HepG2 (cell line): ENCODE measurements at regions not wholly inside any gene's neighbourhood (a gene's known extent, or its start where the extent isn't known, plus 50 kb on each side); places are given as distances from the start of the nearest gene placed in this dataset.

Experiments used
- ATAC-seq: fragments of 200-7000 bp; cut with Tn5 transposase; 3 replicates; pipeline ENCODE4 v1.9.1; 2020; ENCODE audit warnings: mild to moderate bottlenecking, moderate library complexity
- BruUV-seq: library from RNA; stranded (reverse); fragments of 400-500 nt; replicated peaks from 2 replicates; lab custom pipeline; 2021; lab: Mats Ljungman, UMichigan
- CTCF ChIA-PET: fragments of 300-600 bp; formaldehyde crosslinking; extraction: SDS; loops from one replicate; lab custom pipeline; 2021; ENCODE audit warnings: low total read pairs, inconsistent platforms, low intra/inter-chr PET ratio; lab: Yijun Ruan, JAX
- POLR2A ChIA-PET: fragments of 350-600 bp; sonication (Branson Sonifier 250); formaldehyde crosslinking; loops from one replicate; lab custom pipeline; 2020; ENCODE audit warnings: antibody characterized with exemption, inconsistent platforms; lab: Yijun Ruan, JAX
- DNase-seq: peaks from one replicate; pipeline ENCODE4 v3.0.0-alpha.2; 2015; ENCODE audit warnings: low spot score
- FAIRE-seq: peaks from 3 replicates; lab custom pipeline; 2011; peaks lifted over from hg19 to GRCh38; lab: Jason Lieb, UNC
- H2AFZ ChIP-seq: one replicate; pipeline ENCODE4 v1.6.1; 2011; ENCODE audit warnings: low read length, inconsistent platforms
- H3K27ac ChIP-seq: fragments of 300-600 bp; 3 replicates; pipeline ENCODE4 v1.8.0; 2011; ENCODE audit warnings: mixed run types, mild to moderate bottlenecking, mixed read lengths, low read length, inconsistent platforms; ENCODE audit not compliant: insufficient read depth; ENCODE audit errors: extremely low read length
- H3K27me3 ChIP-seq, 2 experiments: fragments of 200-600 bp in 1 of 2; 2 replicates in 1 of 2; 3 replicates in 1 of 2; pipeline versions ENCODE4 v1.6.0 to v1.8.0; 2011; ENCODE audit warnings: low read length in 2 of 2, mild to moderate bottlenecking in 2 of 2, moderate library complexity in 2 of 2, inconsistent platforms in 1 of 2; ENCODE audit not compliant: insufficient read depth in 2 of 2, control insufficient read depth in 1 of 2
- H3K36me3 ChIP-seq, 2 experiments: fragments of 200-600 bp in 1 of 2; replicated peaks in 1 of 2; 2 replicates in 1 of 2; 3 replicates in 1 of 2; pipeline versions ENCODE4 v1.5.1 to v1.8.0; 2011; ENCODE audit warnings: low read length in 2 of 2, inconsistent platforms in 1 of 2; ENCODE audit not compliant: insufficient read depth in 2 of 2, control insufficient read depth in 1 of 2
- H3K4me1 ChIP-seq: 2 replicates; pipeline ENCODE4 v1.5.1; 2012; ENCODE audit warnings: low read length, inconsistent platforms; ENCODE audit not compliant: insufficient read depth
- H3K4me2 ChIP-seq: 2 replicates; pipeline ENCODE4 v1.6.0; 2011; ENCODE audit warnings: low read depth, low read length, inconsistent platforms
- H3K4me3 ChIP-seq, 3 experiments: fragments of 200-600 bp in 1 of 3; sonication (generic), shearing (Covaris generic) in 1 of 3; replicated peaks in 1 of 3; 2 replicates each; pipeline ENCODE4 v1.5.1; 2011 to 2016; ENCODE audit warnings: low read length in 3 of 3, inconsistent platforms in 2 of 3, low read depth in 2 of 3, mild to moderate bottlenecking in 2 of 3, control low read depth in 1 of 3, mixed read lengths in 1 of 3; ENCODE audit not compliant: insufficient read depth in 1 of 3
- H3K79me2 ChIP-seq: one replicate; pipeline ENCODE4 v1.6.1; 2011; ENCODE audit warnings: low read length, inconsistent platforms; ENCODE audit not compliant: insufficient read depth
- H3K9ac ChIP-seq: 2 replicates; pipeline ENCODE4 v1.6.0; 2011; ENCODE audit warnings: mild to moderate bottlenecking, low read depth, low read length, inconsistent platforms; ENCODE audit not compliant: insufficient read depth
- H3K9me3 ChIP-seq: 2 replicates; pipeline ENCODE4 v1.5.1; 2012; ENCODE audit warnings: mild to moderate bottlenecking, low read length
- H4K20me1 ChIP-seq: 2 replicates; pipeline ENCODE4 v1.6.0; 2011; ENCODE audit warnings: inconsistent platforms, mild to moderate bottlenecking, low read length, moderate library complexity; ENCODE audit not compliant: insufficient read depth
- ARNT ChIP-seq: fragments of 450-650 bp; IDR thresholded peaks from 2 replicates; pipeline ENCODE4 v1.6.1; 2017
- FLYWCH1 ChIP-seq: sonication (generic); formaldehyde crosslinking; IDR thresholded peaks from 2 replicates; pipeline ENCODE4 v1.8.1; 2023; ENCODE audit warnings: mild to moderate bottlenecking, missing genetic modification reagents
- FOSL1 ChIP-seq: sonication (generic); formaldehyde crosslinking; IDR thresholded peaks from 2 replicates; pipeline ENCODE4 v1.9.0; 2021; ENCODE audit warnings: missing genetic modification reagents, borderline replicate concordance
- PPARG ChIP-seq: conservative IDR thresholded peaks from 2 replicates; pipeline ENCODE4 v1.6.1; 2016; ENCODE audit warnings: missing biosample characterization, missing genetic modification reagents
- SALL1 ChIP-seq: sonication (generic); formaldehyde crosslinking; IDR thresholded peaks from 2 replicates; pipeline ENCODE4 v1.8.0; 2022; ENCODE audit warnings: mild to moderate bottlenecking, missing genetic modification reagents
- SIX1 ChIP-seq: sonication (generic); formaldehyde crosslinking; IDR thresholded peaks from 2 replicates; pipeline ENCODE4 v1.4.0; 2020; ENCODE audit warnings: missing genetic modification reagents, borderline replicate concordance
- SMYD3 ChIP-seq: sonication (generic); formaldehyde crosslinking; IDR thresholded peaks from 2 replicates; pipeline ENCODE4 v1.8.1; 2023; ENCODE audit warnings: mild to moderate bottlenecking, missing genetic modification reagents
- SNAPC2 ChIP-seq: sonication (generic); formaldehyde crosslinking; IDR thresholded peaks from 2 replicates; pipeline ENCODE4 v1.8.1; 2022; ENCODE audit warnings: mild to moderate bottlenecking, missing genetic modification reagents
- ZFX ChIP-seq: sonication (generic); formaldehyde crosslinking; IDR thresholded peaks from 2 replicates; pipeline ENCODE4 v1.4.0; 2020; ENCODE audit warnings: mild to moderate bottlenecking, low read depth, missing genetic modification reagents, moderate library complexity
- ZNF256 ChIP-seq: sonication (generic); formaldehyde crosslinking; conservative IDR thresholded peaks from 2 replicates; pipeline ENCODE4 v1.4.0; 2020; ENCODE audit warnings: missing genetic modification reagents
- ZNF713 ChIP-seq: sonication (generic); formaldehyde crosslinking; IDR thresholded peaks from 2 replicates; pipeline ENCODE4 v1.4.0; 2020; ENCODE audit warnings: mild to moderate bottlenecking, missing genetic modification reagents
- WGBS: methylation state at CpG from one replicate; pipeline ENCODE4 v1.1.6; 2017; ENCODE audit warnings: low lambda C conversion rate; 5-methylcytosine and 5-hydroxymethylcytosine counted together
- in situ Hi-C: cut with HindIII; loops from 2 replicates; pipeline ENCODE4 v1.10.0; 2017; ENCODE audit warnings: low pct_unique_long_range_greater_than_20kb; ENCODE audit not compliant: extremely low pct_ligation_motif_present
- intact Hi-C: fragments of 100-400 bp; cut with micrococcal nuclease; formaldehyde crosslinking; loops from one replicate; pipeline ENCODE4 v1.10.0; 2022; ENCODE audit not compliant: unreplicated experiment
- TF ChIP-seq, protein P1 (sequence below): sonication (generic); formaldehyde crosslinking; IDR thresholded peaks from 2 replicates; pipeline ENCODE4 v1.9.0; 2021; ENCODE audit warnings: missing genetic modification reagents, borderline replicate concordance
- TF ChIP-seq, protein P2 (sequence below): sonication (generic); formaldehyde crosslinking; IDR thresholded peaks from 2 replicates; pipeline ENCODE4 v1.4.0; 2020; ENCODE audit warnings: missing genetic modification reagents
- TF ChIP-seq, protein P3 (sequence below): sonication (generic); formaldehyde crosslinking; IDR thresholded peaks from 2 replicates; pipeline ENCODE4 v1.4.0; 2020; ENCODE audit warnings: mild to moderate bottlenecking, missing genetic modification reagents

DNA sequence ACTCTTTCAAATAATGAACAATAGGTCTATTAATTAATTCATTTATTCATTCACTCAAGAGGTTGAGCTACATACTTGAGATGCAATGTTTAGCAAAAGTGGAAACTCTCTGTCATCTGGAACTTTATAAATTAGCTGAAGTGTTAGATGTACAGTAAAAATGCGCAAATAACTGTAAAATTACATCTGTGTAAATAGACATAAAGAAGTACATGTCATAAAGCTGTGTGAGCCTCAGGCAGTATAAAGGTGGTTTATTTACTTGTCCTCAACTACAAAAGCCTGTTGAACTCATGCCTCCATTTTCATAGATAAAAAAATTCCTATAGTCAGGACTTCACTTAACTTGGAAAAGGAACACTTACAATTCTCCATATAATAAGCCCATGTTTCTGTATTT, 343.1 kb downstream of the CDH11 start:
- no peaks in the 10 kb centered on the region for H3K4me1 ChIP-seq
- no peaks in the 10 kb centered on the region for H3K79me2 ChIP-seq
- TF ChIP-seq FOSL1 (CRISPR knock-in tag) (no peak), ZNF256 (CRISPR knock-in tag) (no peak), SNAPC2 (CRISPR knock-in tag) (no peak), ZFX (CRISPR knock-in tag) (no peak), FLYWCH1 (CRISPR knock-in tag) (no peak), ARNT (no peak), SALL1 (CRISPR knock-in tag) (no peak), PPARG (CRISPR knock-in tag) (no peak), SMYD3 (no peak), SIX1 (CRISPR knock-in tag) (no peak), ZNF713 (CRISPR knock-in tag) (no peak)
- TF ChIP-seq, protein P1, sequence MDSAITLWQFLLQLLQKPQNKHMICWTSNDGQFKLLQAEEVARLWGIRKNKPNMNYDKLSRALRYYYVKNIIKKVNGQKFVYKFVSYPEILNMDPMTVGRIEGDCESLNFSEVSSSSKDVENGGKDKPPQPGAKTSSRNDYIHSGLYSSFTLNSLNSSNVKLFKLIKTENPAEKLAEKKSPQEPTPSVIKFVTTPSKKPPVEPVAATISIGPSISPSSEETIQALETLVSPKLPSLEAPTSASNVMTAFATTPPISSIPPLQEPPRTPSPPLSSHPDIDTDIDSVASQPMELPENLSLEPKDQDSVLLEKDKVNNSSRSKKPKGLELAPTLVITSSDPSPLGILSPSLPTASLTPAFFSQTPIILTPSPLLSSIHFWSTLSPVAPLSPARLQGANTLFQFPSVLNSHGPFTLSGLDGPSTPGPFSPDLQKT: no peak
- TF ChIP-seq, protein P2, sequence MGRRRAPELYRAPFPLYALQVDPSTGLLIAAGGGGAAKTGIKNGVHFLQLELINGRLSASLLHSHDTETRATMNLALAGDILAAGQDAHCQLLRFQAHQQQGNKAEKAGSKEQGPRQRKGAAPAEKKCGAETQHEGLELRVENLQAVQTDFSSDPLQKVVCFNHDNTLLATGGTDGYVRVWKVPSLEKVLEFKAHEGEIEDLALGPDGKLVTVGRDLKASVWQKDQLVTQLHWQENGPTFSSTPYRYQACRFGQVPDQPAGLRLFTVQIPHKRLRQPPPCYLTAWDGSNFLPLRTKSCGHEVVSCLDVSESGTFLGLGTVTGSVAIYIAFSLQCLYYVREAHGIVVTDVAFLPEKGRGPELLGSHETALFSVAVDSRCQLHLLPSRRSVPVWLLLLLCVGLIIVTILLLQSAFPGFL (CRISPR knock-in tag): no peak
- TF ChIP-seq, protein P3, sequence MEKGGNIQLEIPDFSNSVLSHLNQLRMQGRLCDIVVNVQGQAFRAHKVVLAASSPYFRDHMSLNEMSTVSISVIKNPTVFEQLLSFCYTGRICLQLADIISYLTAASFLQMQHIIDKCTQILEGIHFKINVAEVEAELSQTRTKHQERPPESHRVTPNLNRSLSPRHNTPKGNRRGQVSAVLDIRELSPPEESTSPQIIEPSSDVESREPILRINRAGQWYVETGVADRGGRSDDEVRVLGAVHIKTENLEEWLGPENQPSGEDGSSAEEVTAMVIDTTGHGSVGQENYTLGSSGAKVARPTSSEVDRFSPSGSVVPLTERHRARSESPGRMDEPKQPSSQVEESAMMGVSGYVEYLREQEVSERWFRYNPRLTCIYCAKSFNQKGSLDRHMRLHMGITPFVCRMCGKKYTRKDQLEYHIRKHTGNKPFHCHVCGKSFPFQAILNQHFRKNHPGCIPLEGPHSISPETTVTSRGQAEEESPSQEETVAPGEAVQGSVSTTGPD: no peak
- no peak overlapping the region for H3K9ac ChIP-seq
- no peak for FAIRE-seq
- ATAC-seq: no peak
- intact Hi-C loops: no loop called here
- 5% methylated on average over 1 of the region's 1 CpG for WGBS
- POLR2A ChIA-PET: no interaction called here
- no peak overlapping the region for H3K4me3 ChIP-seq
- CTCF ChIA-PET: no interaction called here
- no TSS peak for BruUV-seq
- in situ Hi-C loops: no loop called here
- no peak overlapping the region for H3K4me2 ChIP-seq
- H3K27me3 ChIP-seq: no peaks in the 10 kb centered on the region
- H3K36me3 ChIP-seq: no peaks in the 10 kb centered on the region
- H3K9me3 ChIP-seq: peaks cover 68% of the 10 kb centered on the region
- DNase-seq: no peak
- H3K27ac ChIP-seq: no peak overlapping the region
- no peak overlapping the region for H2AFZ ChIP-seq
- no peaks in the 10 kb centered on the region for H4K20me1 ChIP-seq
